ENCODE measurements at regions not wholly inside any gene's neighbourhood (a gene's known extent, or its start where the extent isn't known, plus 50 kb on each side); places are given as distances from the start of the nearest gene placed in this dataset.
"Not testable (repeated sequence)": the region's sequence is repeated elsewhere in the genome, so short reads cannot be mapped to it uniquely, and the experiment has no call there.

DNA sequence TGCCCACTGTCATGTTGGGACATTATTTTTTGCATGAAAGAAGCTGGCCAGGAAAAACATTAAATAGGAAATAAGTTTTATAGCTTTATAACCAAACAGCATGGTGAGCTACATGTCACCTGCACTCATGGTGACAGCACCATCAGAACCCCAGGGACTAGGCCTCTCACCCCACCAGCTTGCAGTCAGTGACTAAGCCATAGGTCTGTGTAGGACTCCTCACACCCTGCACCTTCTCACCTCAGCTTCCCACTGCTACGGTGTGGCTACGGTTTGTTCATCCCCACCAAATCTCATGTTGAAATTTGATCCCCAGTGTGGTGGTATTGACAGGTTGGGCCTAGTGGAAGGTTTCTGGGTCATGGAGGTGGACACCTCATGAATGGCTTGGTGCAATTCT is 161.3 kb upstream of the VIPR2 start:
- Histone ChIP-seq H3K36me3 (no peaks in the 10 kb centered on the region), H3K9me3 (ENCODE audit: severe bottlenecking) (peaks cover 4% of the 10 kb centered on the region), H3K27me3 (ENCODE audit: insufficient read depth, low read depth, severe bottlenecking) (no peaks in the 10 kb centered on the region), H3K4me3 (ENCODE audit: low read depth, low read length) (no peak overlapping the region), H3K27ac (no peak overlapping the region)
- no peak for DNase-seq
- TF ChIP-seq, protein P1, sequence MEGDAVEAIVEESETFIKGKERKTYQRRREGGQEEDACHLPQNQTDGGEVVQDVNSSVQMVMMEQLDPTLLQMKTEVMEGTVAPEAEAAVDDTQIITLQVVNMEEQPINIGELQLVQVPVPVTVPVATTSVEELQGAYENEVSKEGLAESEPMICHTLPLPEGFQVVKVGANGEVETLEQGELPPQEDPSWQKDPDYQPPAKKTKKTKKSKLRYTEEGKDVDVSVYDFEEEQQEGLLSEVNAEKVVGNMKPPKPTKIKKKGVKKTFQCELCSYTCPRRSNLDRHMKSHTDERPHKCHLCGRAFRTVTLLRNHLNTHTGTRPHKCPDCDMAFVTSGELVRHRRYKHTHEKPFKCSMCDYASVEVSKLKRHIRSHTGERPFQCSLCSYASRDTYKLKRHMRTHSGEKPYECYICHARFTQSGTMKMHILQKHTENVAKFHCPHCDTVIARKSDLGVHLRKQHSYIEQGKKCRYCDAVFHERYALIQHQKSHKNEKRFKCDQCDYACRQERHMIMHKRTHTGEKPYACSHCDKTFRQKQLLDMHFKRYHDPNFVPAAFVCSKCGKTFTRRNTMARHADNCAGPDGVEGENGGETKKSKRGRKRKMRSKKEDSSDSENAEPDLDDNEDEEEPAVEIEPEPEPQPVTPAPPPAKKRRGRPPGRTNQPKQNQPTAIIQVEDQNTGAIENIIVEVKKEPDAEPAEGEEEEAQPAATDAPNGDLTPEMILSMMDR (IDR thresholded peaks at IDR 0.05; ENCODE audit: low read depth, low read length): no peak

DNA sequence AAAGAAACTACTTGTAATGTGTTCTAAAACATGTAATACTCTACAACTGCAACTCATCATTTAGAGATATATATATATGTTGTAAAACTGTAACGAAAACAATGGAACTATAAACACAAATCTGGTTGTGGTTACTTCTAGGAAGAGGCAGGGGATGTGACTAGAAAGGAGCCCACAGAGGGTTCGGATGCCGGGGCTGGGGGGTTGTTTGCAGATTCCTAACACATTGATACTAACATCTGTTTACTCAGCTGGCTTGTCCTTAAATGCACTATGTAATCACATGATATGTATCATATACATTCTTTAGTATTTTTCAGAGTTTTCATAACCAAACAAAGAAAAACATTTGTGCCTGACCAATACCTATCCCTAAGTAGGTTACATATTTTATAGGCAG is 160.5 kb upstream of the VIPR2 start:
- not testable (repeated sequence) for H3K36me3 ChIP-seq; H3K4me3 ChIP-seq (ENCODE audit: low read depth, low read length); H3K27me3 ChIP-seq (ENCODE audit: insufficient read depth, low read depth, severe bottlenecking); H3K9me3 ChIP-seq (ENCODE audit: severe bottlenecking); DNase-seq; H3K27ac ChIP-seq

DNA sequence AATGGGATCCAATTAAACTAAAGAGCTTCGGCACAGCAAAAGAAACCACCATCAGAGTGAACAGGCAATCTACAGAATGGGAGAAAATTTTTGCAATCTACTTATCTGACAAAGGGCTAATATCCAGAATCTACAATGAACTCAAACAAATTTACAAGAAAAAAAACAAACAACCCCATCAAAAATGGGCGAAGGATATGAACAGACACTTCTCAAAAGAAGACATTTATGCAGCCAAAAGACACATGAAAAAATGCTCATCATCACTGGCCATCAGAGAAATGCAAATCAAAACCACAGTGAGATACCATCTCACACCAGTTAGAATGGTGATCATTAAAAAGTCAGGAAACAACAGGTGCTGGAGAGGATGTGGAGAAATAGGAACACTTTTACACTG is 158.8 kb upstream of the VIPR2 start:
- not testable (repeated sequence) for H3K36me3 ChIP-seq; H3K4me3 ChIP-seq (ENCODE audit: low read depth, low read length); H3K27ac ChIP-seq; H3K27me3 ChIP-seq (ENCODE audit: insufficient read depth, low read depth, severe bottlenecking); DNase-seq
- peaks cover 12% of the 10 kb centered on the region for H3K9me3 ChIP-seq (ENCODE audit: severe bottlenecking)

DNA sequence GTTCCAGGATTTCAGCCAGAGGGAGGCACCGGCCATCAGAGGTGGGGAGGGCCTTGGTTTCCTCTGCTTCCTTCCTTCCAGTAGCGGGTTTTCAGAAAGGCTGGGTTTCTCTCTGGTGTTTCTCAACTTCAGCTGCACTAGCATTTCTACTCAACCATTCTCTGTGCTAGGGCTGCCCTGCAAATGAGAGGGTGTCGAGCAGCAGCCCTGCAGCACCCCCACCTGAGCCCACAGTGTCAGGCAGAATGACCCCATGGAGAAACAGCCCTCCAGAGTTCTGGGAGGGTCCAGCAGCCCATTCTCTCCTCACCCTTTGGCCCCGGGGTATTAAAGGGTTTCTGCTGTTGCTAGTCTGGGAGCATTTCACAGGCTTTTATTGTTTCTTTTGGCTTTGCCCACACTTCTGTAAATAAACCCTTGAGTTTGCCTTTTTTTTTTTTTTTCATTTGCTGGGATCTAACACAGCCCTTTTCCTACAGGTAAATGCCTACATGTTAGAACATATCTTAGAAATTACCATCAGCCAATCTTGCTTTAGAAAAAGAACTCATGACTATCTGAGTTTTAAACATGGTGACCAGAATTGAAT is 151.5 kb upstream of the VIPR2 start:
- Histone ChIP-seq H3K9me3 (ENCODE audit: severe bottlenecking) (peaks cover 12% of the 10 kb centered on the region), H3K36me3 (no peaks in the 10 kb centered on the region), H3K27ac (no peak overlapping the region), H3K27me3 (ENCODE audit: insufficient read depth, low read depth, severe bottlenecking) (no peaks in the 10 kb centered on the region), H3K4me3 (ENCODE audit: low read depth, low read length) (no peak overlapping the region)
- no peak for DNase-seq
- TF ChIP-seq, protein P1 (IDR thresholded peaks at IDR 0.05; ENCODE audit: low read depth, low read length): no peak

DNA sequence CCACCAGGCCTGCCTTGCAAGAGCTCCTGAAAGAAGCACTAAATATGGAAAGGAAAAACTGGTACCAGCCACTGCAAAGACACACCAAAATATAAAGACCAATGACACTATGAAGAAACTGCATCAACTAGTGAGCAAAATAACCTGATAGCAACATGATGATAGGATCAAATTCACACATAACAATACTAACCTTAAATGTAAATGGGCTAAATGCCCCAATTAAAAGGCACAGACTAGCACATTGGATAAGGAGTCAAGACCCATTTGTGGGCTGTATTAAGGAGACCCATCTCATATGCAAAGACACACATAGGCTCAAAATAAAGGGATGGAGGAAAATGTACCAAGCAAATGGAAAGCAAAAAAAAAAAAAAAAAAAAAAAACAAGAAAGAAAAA is 141.8 kb upstream of the VIPR2 start:
- H3K9me3 ChIP-seq (ENCODE audit: severe bottlenecking); H3K36me3 ChIP-seq; H3K4me3 ChIP-seq (ENCODE audit: low read depth, low read length); DNase-seq; H3K27ac ChIP-seq; H3K27me3 ChIP-seq (ENCODE audit: insufficient read depth, low read depth, severe bottlenecking): not testable (repeated sequence)

DNA sequence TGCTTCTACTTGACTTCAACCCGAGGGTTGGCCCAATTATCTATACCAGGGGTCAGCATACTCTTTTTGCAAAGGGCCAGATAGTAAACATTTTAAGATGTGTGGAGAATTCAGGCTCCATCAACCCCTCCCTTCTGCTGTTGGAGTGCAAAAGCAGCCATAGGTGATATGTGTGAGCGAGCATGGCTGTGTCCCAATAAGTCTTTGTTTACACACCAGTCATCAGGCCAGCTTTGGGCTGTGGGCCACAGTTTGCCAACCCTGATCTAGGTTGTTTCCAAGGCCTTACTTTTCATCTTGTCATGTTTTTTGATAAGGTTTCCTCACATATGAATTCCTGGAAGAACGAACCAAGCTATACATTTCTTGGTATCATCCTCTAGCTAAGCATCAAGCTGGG is 136.9 kb upstream of the VIPR2 start:
- H3K9me3 ChIP-seq (ENCODE audit: severe bottlenecking): peaks cover 6% of the 10 kb centered on the region

DNA sequence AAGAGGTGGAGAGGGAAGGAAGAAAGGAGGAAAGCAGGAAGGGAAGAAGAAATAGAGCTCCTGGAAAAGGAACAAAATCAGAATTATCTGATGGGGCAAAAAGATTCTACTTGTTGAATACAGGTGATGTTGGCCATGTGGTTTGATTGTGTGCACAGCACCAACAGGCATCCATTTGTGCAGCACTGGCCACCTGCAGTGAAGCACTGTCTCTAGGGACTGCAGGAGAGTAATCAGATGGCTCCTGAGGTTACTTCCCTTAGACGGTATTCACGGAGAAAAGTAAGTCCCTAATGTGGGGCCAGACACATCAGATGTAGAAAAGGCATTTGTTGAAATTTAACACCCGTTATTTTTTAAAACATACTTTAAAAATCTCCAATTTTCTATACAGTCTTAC is 135.3 kb upstream of the VIPR2 start:
- Histone ChIP-seq H3K27ac (no peak overlapping the region), H3K9me3 (ENCODE audit: severe bottlenecking) (peaks cover 4% of the 10 kb centered on the region), H3K4me3 (ENCODE audit: low read depth, low read length) (no peak overlapping the region), H3K36me3 (no peaks in the 10 kb centered on the region), H3K27me3 (ENCODE audit: insufficient read depth, low read depth, severe bottlenecking) (no peaks in the 10 kb centered on the region)
- DNase-seq: no peak
- TF ChIP-seq, protein P1 (IDR thresholded peaks at IDR 0.05; ENCODE audit: low read depth, low read length): no peak

More for the DNA sequence above, 136.9 kb upstream of the VIPR2 start:
- Histone ChIP-seq H3K27me3 (ENCODE audit: insufficient read depth, low read depth, severe bottlenecking) (no peaks in the 10 kb centered on the region), H3K36me3 (no peaks in the 10 kb centered on the region), H3K4me3 (ENCODE audit: low read depth, low read length) (no peak overlapping the region), H3K27ac (no peak overlapping the region)
- TF ChIP-seq, protein P1 (IDR thresholded peaks at IDR 0.05; ENCODE audit: low read depth, low read length): no peak
- DNase-seq: no peak

Measured in WERI-Rb-1 (cell line).